ENCODE measurements at regions not wholly inside any gene's neighbourhood (a gene's known extent, or its start where the extent isn't known, plus 50 kb on each side); places are given as distances from the start of the nearest gene placed in this dataset.
"Not testable (repeated sequence)": the region's sequence is repeated elsewhere in the genome, so short reads cannot be mapped to it uniquely, and the experiment has no call there.

- DNase-seq (ENCODE audit: low read depth, low spot score); ATAC-seq; FAIRE-seq; H3K27me3 ChIP-seq (replicated peaks in 1 of 2; ENCODE audit: control insufficient read depth in 2 of 2, insufficient read depth in 2 of 2, low read length in 1 of 2); H3K9ac ChIP-seq (ENCODE audit: control insufficient read depth, insufficient read depth, low read length); H3K79me2 ChIP-seq (ENCODE audit: control insufficient read depth, insufficient read depth, low read length); H3K9me3 ChIP-seq (replicated peaks; ENCODE audit: control insufficient read depth, insufficient read depth, low read length); in situ Hi-C loops (cut with MboI); H4K20me1 ChIP-seq (ENCODE audit: control insufficient read depth, insufficient read depth); RAD21 ChIA-PET (ENCODE audit: unreplicated experiment); BruUV-seq (replicated peaks); H3K4me3 ChIP-seq; H3K4me2 ChIP-seq (ENCODE audit: control insufficient read depth, insufficient read depth); intact Hi-C loops (cut with micrococcal nuclease; ENCODE audit: unreplicated experiment); H3K36me3 ChIP-seq (ENCODE audit: control insufficient read depth in 2 of 2, insufficient read depth in 2 of 2, low read length in 1 of 2); H3K4me1 ChIP-seq (ENCODE audit: control insufficient read depth, insufficient read depth, low read length); H2AFZ ChIP-seq (ENCODE audit: control insufficient read depth, low read depth, low read length); H3K27ac ChIP-seq (ENCODE audit: control insufficient read depth, insufficient read depth): not testable (repeated sequence)
- WGBS (ENCODE audit: insufficient coverage, insufficient replicate concordance, low lambda C conversion rate, missing lambda C conversion rate), result 52% methylated on average over 6 of the region's 6 CpGs
- SMC1A ChIA-PET (ENCODE audit: uncharacterized antibody, unreplicated experiment), result interaction anchor here (1.5 kb wide), 1 partner anchor 11 kb away, joined by 3 read pairs; no protein-coding TSS in a partner anchor
- POLR2A ChIA-PET, result interaction anchor here (1.2 kb wide), 1 partner anchor 11 kb away, joined by 3 read pairs; no protein-coding TSS in a partner anchor
- CTCF ChIA-PET, result interaction anchor here (0.5 kb wide), 1 partner anchor 257 kb away, joined by 3 read pairs; no protein-coding TSS in a partner anchor
Measured at GRCh38 chr6:137383287-137383686, 110.9 kb downstream of the OLIG3 start.

- no peak for DNase-seq (ENCODE audit: low read depth, low spot score)
- intact Hi-C loops (cut with micrococcal nuclease; ENCODE audit: unreplicated experiment) (no loop called here), in situ Hi-C loops (cut with MboI) (no loop called here)
- BruUV-seq (replicated peaks), result no TSS peak
- Histone ChIP-seq H4K20me1 (ENCODE audit: control insufficient read depth, insufficient read depth) (no peaks in the 10 kb centered on the region), H3K79me2 (ENCODE audit: control insufficient read depth, insufficient read depth, low read length) (no peaks in the 10 kb centered on the region), H3K27ac (ENCODE audit: control insufficient read depth, insufficient read depth) (no peak overlapping the region), H3K4me3 (no peak overlapping the region), H3K9ac (ENCODE audit: control insufficient read depth, insufficient read depth, low read length) (no peak overlapping the region), H3K27me3 (replicated peaks in 1 of 2; ENCODE audit: control insufficient read depth in 2 of 2, insufficient read depth in 2 of 2, low read length in 1 of 2) (no peaks in the 10 kb centered on the region), H3K4me1 (ENCODE audit: control insufficient read depth, insufficient read depth, low read length) (no peaks in the 10 kb centered on the region), H3K4me2 (ENCODE audit: control insufficient read depth, insufficient read depth) (no peak overlapping the region), H2AFZ (ENCODE audit: control insufficient read depth, low read depth, low read length) (no peak overlapping the region), H3K9me3 (replicated peaks; ENCODE audit: control insufficient read depth, insufficient read depth, low read length) (no peaks in the 10 kb centered on the region), H3K36me3 (ENCODE audit: control insufficient read depth in 2 of 2, insufficient read depth in 2 of 2, low read length in 1 of 2) (no peaks in the 10 kb centered on the region)
- no peak for TF ChIP-seq PAX5 (IDR thresholded peaks at IDR 0.05; ENCODE audit: borderline replicate concordance, low read depth, low read length)
- TF ChIP-seq ZNF217 (IDR thresholded peaks at IDR 0.05), result no peak
- no peak for TF ChIP-seq TARDBP (IDR thresholded peaks at IDR 0.05; ENCODE audit: borderline replicate concordance)
- no peak for TF ChIP-seq E4F1 (IDR thresholded peaks at IDR 0.05; ENCODE audit: borderline replicate concordance, partially characterized antibody)
- no peak for TF ChIP-seq BRCA1 (IDR thresholded peaks at IDR 0.05; ENCODE audit: low read depth, low read length)
- no peak for TF ChIP-seq CBX3 (IDR thresholded peaks at IDR 0.05; ENCODE audit: borderline replicate concordance, low read depth)
- no peak for TF ChIP-seq EGR1 (IDR thresholded peaks at IDR 0.05; ENCODE audit: borderline replicate concordance in 1 of 2, low read depth in 2 of 2, low read length in 2 of 2)
- TF ChIP-seq NR2C2 (IDR thresholded peaks at IDR 0.05; ENCODE audit: borderline replicate concordance, control insufficient read depth, insufficient read length, low read depth), result no peak
- no peak for TF ChIP-seq ZBTB33 (IDR thresholded peaks at IDR 0.05)
- ChIA-PET POLR2A (no interaction called here), RAD21 (ENCODE audit: unreplicated experiment) (no interaction called here), CTCF (interaction anchor here (1.1 to 1.4 kb wide), 3 partner anchors 36 to 76 kb away, joined by 3 to 4 read pairs (median 3); no protein-coding TSS in a partner anchor), SMC1A (ENCODE audit: uncharacterized antibody, unreplicated experiment) (interaction anchor here (2.1 kb wide), 1 partner anchor 9 kb away, joined by 8 read pairs; no protein-coding TSS in a partner anchor)
- no peak for FAIRE-seq
- ATAC-seq, result no peak
- 98% methylated on average over 2 of the region's 2 CpGs for WGBS (ENCODE audit: insufficient coverage, insufficient replicate concordance, low lambda C conversion rate, missing lambda C conversion rate)
Measured at GRCh38 chr6:137378090-137378369, 116.2 kb downstream of the OLIG3 start.

Data from GM12878 (cell line).